ENCODE measurements at regions not wholly inside any gene's neighbourhood (a gene's known extent, or its start where the extent isn't known, plus 50 kb on each side); places are given as distances from the start of the nearest gene placed in this dataset.

GRCh38 chr2:189933041-189933440 lies 129.5 kb downstream of the MSTN start:
- H3K9me3 ChIP-seq, result no peaks in the 10 kb centered on the region
- no peak overlapping the region for H3K27ac ChIP-seq
- intact Hi-C loops (cut with DNase I), result no loop called here
- H3K36me3 ChIP-seq, result no peaks in the 10 kb centered on the region
- DNase-seq, result no peak
- no peaks in the 10 kb centered on the region for H3K4me1 ChIP-seq
- TF ChIP-seq CTCF (IDR thresholded peaks at IDR 0.05) (no peak), POLR2A (IDR thresholded peaks at IDR 0.05) (no peak)
- no peak overlapping the region for H3K4me3 ChIP-seq
- WGBS, 2 donors, result 35 to 40% methylated on average over 1 of the region's 1 CpG
- no peaks in the 10 kb centered on the region for H3K27me3 ChIP-seq

GRCh38 chr2:189927823-189928222 lies 134.7 kb downstream of the MSTN start:
- intact Hi-C loops (cut with DNase I), result no loop called here
- Histone ChIP-seq H3K27ac (no peak overlapping the region), H3K27me3 (no peaks in the 10 kb centered on the region), H3K36me3 (no peaks in the 10 kb centered on the region), H3K4me3 (no peak overlapping the region), H3K9me3 (no peaks in the 10 kb centered on the region), H3K4me1 (no peaks in the 10 kb centered on the region)
- TF ChIP-seq CTCF (IDR thresholded peaks at IDR 0.05) (no peak), POLR2A (IDR thresholded peaks at IDR 0.05) (no peak)
- no peak for DNase-seq
- 93 to 100% methylated on average over 1 of the region's 1 CpG for WGBS, 2 donors
